Fibroblast of skin of left quadriceps (primary cell): ENCODE measurements at regions not wholly inside any gene's neighbourhood (a gene's known extent, or its start where the extent isn't known, plus 50 kb on each side); places are given as distances from the start of the nearest gene placed in this dataset.
"Not testable (repeated sequence)": the region's sequence is repeated elsewhere in the genome, so short reads cannot be mapped to it uniquely, and the experiment has no call there.

Experiments used
- DNase-seq, 2 experiments: peaks; one replicate each; pipeline ENCODE4 v3.0.0-alpha.2; 2013; ENCODE audit warnings: low read depth in 2 of 2

GRCh38 chr13:81041761-81042160 is 700.8 kb upstream of the SPRY2 start:
- DNase-seq, result no peak

- no peak for DNase-seq
These were observed 691.1 kb upstream of the SPRY2 start for GRCh38 chr13:81031996-81032395.

- DNase-seq, result no peak
These were observed 684.2 kb upstream of the SPRY2 start for GRCh38 chr13:81025091-81025490.

- no peak for DNase-seq
These were observed 680.4 kb upstream of the SPRY2 start for GRCh38 chr13:81021284-81021840.

- DNase-seq, result no peak
These were observed 679.1 kb upstream of the SPRY2 start for GRCh38 chr13:81020010-81020409.

- no peak for DNase-seq
These were observed 678.0 kb upstream of the SPRY2 start for GRCh38 chr13:81018936-81019335.

GRCh38 chr13:81017513-81018152 is 676.7 kb upstream of the SPRY2 start:
- peak; percentile 7 to 10 for DNase-seq

- DNase-seq, result no peak
These were observed 671.1 kb upstream of the SPRY2 start for GRCh38 chr13:81012031-81012430.

- no peak for DNase-seq
These were observed 661.0 kb upstream of the SPRY2 start for GRCh38 chr13:81001828-81002385.

GRCh38 chr13:80998603-80999002 is 657.7 kb upstream of the SPRY2 start:
- DNase-seq, result not testable (repeated sequence)

- DNase-seq, result no peak
These were observed 648.8 kb upstream of the SPRY2 start for GRCh38 chr13:80989747-80990146.

- no peak for DNase-seq
These were observed 648.3 kb upstream of the SPRY2 start for GRCh38 chr13:80989241-80989640.

GRCh38 chr13:80988391-80989151 is 647.6 kb upstream of the SPRY2 start:
- DNase-seq, result no peak

- peak; percentile 20 to 26 for DNase-seq
These were observed 638.2 kb upstream of the SPRY2 start for GRCh38 chr13:80979035-80979641.

- DNase-seq, result no peak
These were observed 636.2 kb upstream of the SPRY2 start for GRCh38 chr13:80977168-80977567.

GRCh38 chr13:80975903-80976302 is 635.0 kb upstream of the SPRY2 start:
- no peak for DNase-seq

GRCh38 chr13:80973721-80974120 is 632.8 kb upstream of the SPRY2 start:
- no peak for DNase-seq

GRCh38 chr13:80972857-80973478 is 632.0 kb upstream of the SPRY2 start:
- no peak for DNase-seq

GRCh38 chr13:80965097-80965496 is 624.2 kb upstream of the SPRY2 start:
- no peak for DNase-seq

- no peak for DNase-seq
These were observed 621.9 kb upstream of the SPRY2 start for GRCh38 chr13:80962855-80963254.

- DNase-seq, result peak in 1 of 2 experiments; percentile 5
These were observed 621.2 kb upstream of the SPRY2 start for GRCh38 chr13:80962173-80962572.
